Epithelial cell of esophagus (primary cell): ENCODE measurements at regions not wholly inside any gene's neighbourhood (a gene's known extent, or its start where the extent isn't known, plus 50 kb on each side); places are given as distances from the start of the nearest gene placed in this dataset.
A peak's percentile ranks its signal among the peaks of the same experiment; 100 is the strongest.

Source experiments
- DNase-seq: peaks from one replicate; pipeline ENCODE4 v3.0.0; 2010; ENCODE audit warnings: low read depth
- H3K4me3 ChIP-seq: 2 replicates; pipeline ENCODE4 v1.5.1; 2011; ENCODE audit warnings: mild to moderate bottlenecking, low read length, control low read depth
- TF ChIP-seq, protein P1 (sequence below): IDR thresholded peaks from 2 replicates; pipeline ENCODE4 v1.5.1; 2011; ENCODE audit warnings: low read depth, mild to moderate bottlenecking, low read length, control low read depth, inconsistent platforms; ENCODE audit not compliant: insufficient read depth; ENCODE audit errors: missing control alignments

DNA sequence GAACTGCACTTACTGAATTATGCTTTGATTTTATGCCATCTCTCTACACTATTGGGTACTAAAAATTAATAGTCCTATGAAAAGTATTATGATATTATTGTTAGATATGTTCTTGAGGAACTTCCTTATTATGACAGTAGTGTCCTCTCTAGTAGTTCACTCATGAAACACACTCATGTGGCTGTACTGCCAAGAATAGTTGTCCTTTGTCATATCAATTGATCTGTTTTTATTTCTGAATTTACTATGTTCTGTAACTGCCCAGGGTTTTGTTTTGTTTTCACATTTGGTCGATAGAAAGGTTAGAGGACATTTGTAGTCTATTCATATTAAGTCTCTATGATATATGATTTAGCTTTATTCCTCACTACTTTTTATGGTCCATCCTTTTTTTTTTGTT, 215.2 kb downstream of the PPARGC1A start:
- TF ChIP-seq, protein P1, sequence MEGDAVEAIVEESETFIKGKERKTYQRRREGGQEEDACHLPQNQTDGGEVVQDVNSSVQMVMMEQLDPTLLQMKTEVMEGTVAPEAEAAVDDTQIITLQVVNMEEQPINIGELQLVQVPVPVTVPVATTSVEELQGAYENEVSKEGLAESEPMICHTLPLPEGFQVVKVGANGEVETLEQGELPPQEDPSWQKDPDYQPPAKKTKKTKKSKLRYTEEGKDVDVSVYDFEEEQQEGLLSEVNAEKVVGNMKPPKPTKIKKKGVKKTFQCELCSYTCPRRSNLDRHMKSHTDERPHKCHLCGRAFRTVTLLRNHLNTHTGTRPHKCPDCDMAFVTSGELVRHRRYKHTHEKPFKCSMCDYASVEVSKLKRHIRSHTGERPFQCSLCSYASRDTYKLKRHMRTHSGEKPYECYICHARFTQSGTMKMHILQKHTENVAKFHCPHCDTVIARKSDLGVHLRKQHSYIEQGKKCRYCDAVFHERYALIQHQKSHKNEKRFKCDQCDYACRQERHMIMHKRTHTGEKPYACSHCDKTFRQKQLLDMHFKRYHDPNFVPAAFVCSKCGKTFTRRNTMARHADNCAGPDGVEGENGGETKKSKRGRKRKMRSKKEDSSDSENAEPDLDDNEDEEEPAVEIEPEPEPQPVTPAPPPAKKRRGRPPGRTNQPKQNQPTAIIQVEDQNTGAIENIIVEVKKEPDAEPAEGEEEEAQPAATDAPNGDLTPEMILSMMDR = no peak
- DNase-seq = no peak
- no peak overlapping the region for H3K4me3 ChIP-seq

DNA sequence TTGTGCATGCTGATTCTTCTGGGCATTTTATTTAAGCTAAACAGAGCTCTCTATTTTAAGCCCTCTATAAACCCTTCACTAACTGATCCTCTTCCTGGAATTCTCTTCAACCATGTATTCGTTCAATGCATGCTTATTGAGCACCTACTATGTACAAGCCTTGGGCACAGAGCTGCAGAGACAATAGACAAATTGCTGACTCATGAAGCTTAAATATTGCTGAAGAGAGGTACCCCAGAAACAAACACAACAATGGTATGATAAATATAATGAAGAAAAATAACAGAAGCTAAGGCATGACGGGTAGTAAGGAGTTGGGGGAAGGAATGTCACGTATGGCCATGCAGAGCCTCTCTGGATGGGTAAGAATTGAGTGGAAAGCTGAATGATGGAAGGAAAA, 222.2 kb downstream of the PPARGC1A start:
- TF ChIP-seq, protein P1 = no peak
- no peak for DNase-seq
- H3K4me3 ChIP-seq = no peak overlapping the region

DNA sequence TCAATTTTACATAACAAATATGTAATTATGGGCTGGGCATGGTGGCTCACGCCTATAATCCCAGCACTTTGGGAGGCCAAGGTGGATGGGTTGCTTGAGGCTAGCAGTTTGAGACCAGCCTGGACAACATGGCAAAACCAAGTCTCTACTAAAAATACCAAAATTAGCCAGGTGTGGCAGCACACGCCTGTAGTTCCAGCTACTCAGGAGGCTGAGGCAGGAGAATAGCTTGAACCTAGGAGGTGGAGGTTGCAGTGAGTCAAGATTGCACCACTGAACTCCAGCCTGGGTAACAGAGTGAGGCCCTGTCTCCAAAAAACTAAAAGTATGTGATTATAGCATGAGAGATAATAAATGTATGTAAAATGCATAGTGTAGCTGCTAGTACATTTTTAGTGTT, 229.0 kb downstream of the PPARGC1A start:
- no peak overlapping the region for H3K4me3 ChIP-seq
- TF ChIP-seq, protein P1 = no peak
- DNase-seq = no peak

DNA sequence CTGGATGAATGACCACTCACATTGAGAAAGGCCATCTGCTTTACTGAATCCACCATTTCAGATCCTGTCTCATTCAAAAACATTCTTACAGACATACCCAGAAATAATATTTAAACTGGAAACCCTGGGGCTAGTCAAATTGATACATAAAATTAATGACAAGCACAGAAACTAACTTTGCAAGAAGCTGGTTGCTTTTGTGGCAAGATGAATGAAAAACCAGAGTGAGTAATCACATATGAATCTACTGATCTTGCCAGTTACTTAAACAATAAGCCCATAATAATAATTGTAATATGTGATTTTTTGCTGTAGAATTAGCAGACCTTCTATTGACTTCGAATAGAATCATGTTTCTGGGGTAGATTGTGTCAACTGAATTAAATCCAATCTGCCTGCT, 235.1 kb downstream of the PPARGC1A start:
- H3K4me3 ChIP-seq = no peak overlapping the region
- peak; percentile 34 for DNase-seq
- TF ChIP-seq, protein P1 = no peak

DNA sequence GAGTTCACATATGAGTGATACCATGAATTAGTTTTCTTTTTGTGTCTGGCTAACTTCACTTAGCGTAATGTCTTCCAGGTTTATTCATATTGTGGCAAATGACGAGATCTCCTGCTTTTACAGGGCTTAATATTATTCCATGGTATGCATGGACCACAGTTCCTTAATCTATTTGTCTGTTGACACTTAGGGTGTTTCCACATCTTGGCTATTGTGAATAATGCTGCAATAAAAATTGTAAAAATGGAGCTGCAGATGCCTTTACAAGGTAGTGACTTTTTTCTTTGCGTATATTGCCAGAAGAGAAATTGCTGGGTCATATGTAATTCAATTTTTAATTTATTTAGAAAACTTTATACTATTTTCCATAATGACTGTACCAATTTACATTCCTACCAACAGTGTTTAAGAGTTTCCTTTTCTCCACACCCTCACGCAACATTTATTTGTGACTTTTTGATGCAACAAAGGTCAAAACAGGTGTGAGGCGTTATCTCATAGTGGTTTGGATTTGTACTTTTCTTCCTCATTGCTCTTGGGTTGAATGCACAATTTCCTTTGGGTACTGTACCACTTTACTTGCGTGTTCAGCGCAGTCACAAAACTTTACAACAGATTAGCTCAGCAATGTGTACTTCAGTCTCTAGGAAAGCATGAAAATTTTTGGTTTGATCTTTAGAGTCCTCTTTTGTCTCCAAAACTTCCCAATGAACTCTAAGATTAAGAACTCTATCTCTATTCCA, 240.8 kb downstream of the PPARGC1A start:
- no peak overlapping the region for H3K4me3 ChIP-seq
- TF ChIP-seq, protein P1 = no peak

DNA sequence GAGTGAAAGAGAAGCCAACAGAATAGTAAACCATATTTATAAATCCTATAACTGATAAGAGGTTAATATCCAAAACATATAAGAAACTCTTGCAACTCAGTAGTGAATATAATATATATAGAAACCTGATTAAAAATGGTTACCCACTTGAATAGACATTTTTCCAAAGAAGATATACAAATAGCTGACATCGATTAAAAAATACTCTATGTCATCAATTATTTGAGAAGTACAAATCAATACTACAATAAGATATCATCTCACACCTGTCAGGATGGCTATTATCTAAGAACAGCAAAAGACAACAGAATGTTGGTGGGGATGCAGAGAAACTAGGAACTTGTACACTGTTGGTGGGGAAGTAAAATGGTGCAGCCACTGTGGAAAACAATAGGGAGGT, 254.4 kb downstream of the PPARGC1A start:
- H3K4me3 ChIP-seq = no peak overlapping the region
- DNase-seq = no peak
- TF ChIP-seq, protein P1 = no peak

More for the DNA sequence above, 240.8 kb downstream of the PPARGC1A start:
- no peak for DNase-seq

DNA sequence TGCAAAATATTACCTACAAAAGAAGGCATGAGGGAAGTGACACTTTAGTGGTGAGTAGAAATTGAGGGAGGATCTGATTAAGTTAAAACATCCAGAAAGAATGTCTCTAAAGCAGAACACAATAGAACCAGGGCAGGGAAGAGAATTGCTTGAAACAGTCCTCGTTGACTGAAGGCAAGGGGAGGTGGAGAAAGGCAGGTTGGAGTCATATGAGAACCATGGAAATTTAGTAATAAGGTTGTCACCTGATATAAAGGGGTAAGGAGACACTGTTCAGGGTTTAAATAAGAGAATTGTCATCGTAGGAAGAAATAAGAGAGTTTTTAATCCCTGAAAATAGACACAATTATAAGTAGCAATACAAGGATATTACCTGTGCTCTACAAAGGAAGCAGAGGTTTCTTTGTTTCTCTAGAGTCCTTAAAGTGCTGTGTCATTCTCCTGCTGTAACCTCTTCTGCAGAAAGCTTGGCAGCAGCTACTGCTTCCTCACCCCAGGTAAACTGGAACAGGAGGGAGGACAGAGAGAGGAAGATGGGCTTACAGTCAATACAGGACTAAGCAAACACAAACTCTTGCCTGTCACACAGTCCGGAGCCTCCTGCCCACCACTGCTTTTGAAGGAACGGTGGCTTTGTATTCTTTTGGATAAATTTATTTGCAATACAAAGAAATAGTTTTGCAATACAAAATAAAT, 258.4 kb downstream of the PPARGC1A start:
- peak; percentile 27 for DNase-seq
- TF ChIP-seq, protein P1 = no peak
- no peak overlapping the region for H3K4me3 ChIP-seq
